HepG2 (cell line): ENCODE measurements at regions not wholly inside any gene's neighbourhood (a gene's known extent, or its start where the extent isn't known, plus 50 kb on each side); places are given as distances from the start of the nearest gene placed in this dataset.

ENCODE experiments used
- ATAC-seq: fragments of 200-7000 bp; cut with Tn5 transposase; 3 replicates; pipeline ENCODE4 v1.9.1; 2020; ENCODE audit warnings: mild to moderate bottlenecking, moderate library complexity
- BruUV-seq: library from RNA; stranded (reverse); fragments of 400-500 nt; replicated peaks from 2 replicates; lab custom pipeline; 2021; lab: Mats Ljungman, UMichigan
- CTCF ChIA-PET: fragments of 300-600 bp; formaldehyde crosslinking; extraction: SDS; loops from one replicate; lab custom pipeline; 2021; ENCODE audit warnings: low total read pairs, inconsistent platforms, low intra/inter-chr PET ratio; lab: Yijun Ruan, JAX
- POLR2A ChIA-PET: fragments of 350-600 bp; sonication (Branson Sonifier 250); formaldehyde crosslinking; loops from one replicate; lab custom pipeline; 2020; ENCODE audit warnings: antibody characterized with exemption, inconsistent platforms; lab: Yijun Ruan, JAX
- DNase-seq: peaks from one replicate; pipeline ENCODE4 v3.0.0-alpha.2; 2015; ENCODE audit warnings: low spot score
- FAIRE-seq: peaks from 3 replicates; lab custom pipeline; 2011; peaks lifted over from hg19 to GRCh38; lab: Jason Lieb, UNC
- H2AFZ ChIP-seq: one replicate; pipeline ENCODE4 v1.6.1; 2011; ENCODE audit warnings: low read length, inconsistent platforms
- H3K27ac ChIP-seq: fragments of 300-600 bp; 3 replicates; pipeline ENCODE4 v1.8.0; 2011; ENCODE audit warnings: mixed run types, mild to moderate bottlenecking, mixed read lengths, low read length, inconsistent platforms; ENCODE audit not compliant: insufficient read depth; ENCODE audit errors: extremely low read length
- H3K27me3 ChIP-seq, 2 experiments: fragments of 200-600 bp in 1 of 2; 2 replicates in 1 of 2; 3 replicates in 1 of 2; pipeline versions ENCODE4 v1.6.0 to v1.8.0; 2011; ENCODE audit warnings: low read length in 2 of 2, mild to moderate bottlenecking in 2 of 2, moderate library complexity in 2 of 2, inconsistent platforms in 1 of 2; ENCODE audit not compliant: insufficient read depth in 2 of 2, control insufficient read depth in 1 of 2
- H3K36me3 ChIP-seq, 2 experiments: fragments of 200-600 bp in 1 of 2; replicated peaks in 1 of 2; 2 replicates in 1 of 2; 3 replicates in 1 of 2; pipeline versions ENCODE4 v1.5.1 to v1.8.0; 2011; ENCODE audit warnings: low read length in 2 of 2, inconsistent platforms in 1 of 2; ENCODE audit not compliant: insufficient read depth in 2 of 2, control insufficient read depth in 1 of 2
- H3K4me1 ChIP-seq: 2 replicates; pipeline ENCODE4 v1.5.1; 2012; ENCODE audit warnings: low read length, inconsistent platforms; ENCODE audit not compliant: insufficient read depth
- H3K4me2 ChIP-seq: 2 replicates; pipeline ENCODE4 v1.6.0; 2011; ENCODE audit warnings: low read depth, low read length, inconsistent platforms
- H3K4me3 ChIP-seq, 3 experiments: fragments of 200-600 bp in 1 of 3; sonication (generic), shearing (Covaris generic) in 1 of 3; replicated peaks in 1 of 3; 2 replicates each; pipeline ENCODE4 v1.5.1; 2011 to 2016; ENCODE audit warnings: low read length in 3 of 3, inconsistent platforms in 2 of 3, low read depth in 2 of 3, mild to moderate bottlenecking in 2 of 3, control low read depth in 1 of 3, mixed read lengths in 1 of 3; ENCODE audit not compliant: insufficient read depth in 1 of 3
- H3K79me2 ChIP-seq: one replicate; pipeline ENCODE4 v1.6.1; 2011; ENCODE audit warnings: low read length, inconsistent platforms; ENCODE audit not compliant: insufficient read depth
- H3K9ac ChIP-seq: 2 replicates; pipeline ENCODE4 v1.6.0; 2011; ENCODE audit warnings: mild to moderate bottlenecking, low read depth, low read length, inconsistent platforms; ENCODE audit not compliant: insufficient read depth
- H3K9me3 ChIP-seq: 2 replicates; pipeline ENCODE4 v1.5.1; 2012; ENCODE audit warnings: mild to moderate bottlenecking, low read length
- H4K20me1 ChIP-seq: 2 replicates; pipeline ENCODE4 v1.6.0; 2011; ENCODE audit warnings: inconsistent platforms, mild to moderate bottlenecking, low read length, moderate library complexity; ENCODE audit not compliant: insufficient read depth
- KAT2B ChIP-seq: fragments of 150-350 bp; IDR thresholded peaks from 2 replicates; pipeline ENCODE4 v1.6.1; 2014; ENCODE audit warnings: low read depth, low read length, borderline replicate concordance
- MAFF ChIP-seq: IDR thresholded peaks from 2 replicates; pipeline ENCODE4 v1.6.1; 2011; ENCODE audit warnings: low read depth, low read length, improper control_type of control experiment
- PLSCR1 ChIP-seq: sonication (generic); formaldehyde crosslinking; IDR thresholded peaks from 2 replicates; pipeline ENCODE4 v1.5.0; 2020; ENCODE audit warnings: missing genetic modification reagents, mild to moderate bottlenecking, borderline replicate concordance
- THAP11 ChIP-seq: IDR thresholded peaks from 2 replicates; pipeline ENCODE4 v1.6.1; 2016; ENCODE audit warnings: missing biosample characterization, missing genetic modification reagents
- TRAFD1 ChIP-seq: sonication (generic); formaldehyde crosslinking; IDR thresholded peaks from 2 replicates; pipeline ENCODE4 v1.5.1; 2020; ENCODE audit warnings: missing genetic modification reagents, mild to moderate bottlenecking, borderline replicate concordance
- ZNF326 ChIP-seq: sonication (generic); formaldehyde crosslinking; IDR thresholded peaks from 2 replicates; pipeline ENCODE4 v1.4.0; 2020; ENCODE audit warnings: missing genetic modification reagents, borderline replicate concordance
- in situ Hi-C: cut with HindIII; loops from 2 replicates; pipeline ENCODE4 v1.10.0; 2017; ENCODE audit warnings: low pct_unique_long_range_greater_than_20kb; ENCODE audit not compliant: extremely low pct_ligation_motif_present
- intact Hi-C: fragments of 100-400 bp; cut with micrococcal nuclease; formaldehyde crosslinking; loops from one replicate; pipeline ENCODE4 v1.10.0; 2022; ENCODE audit not compliant: unreplicated experiment
- TF ChIP-seq, protein P1 (sequence below): sonication (generic); formaldehyde crosslinking; IDR thresholded peaks from 2 replicates; pipeline ENCODE4 v1.8.0; 2022; ENCODE audit warnings: missing genetic modification reagents, mild to moderate bottlenecking, borderline replicate concordance
- TF ChIP-seq, protein P2 (sequence below): sonication (generic); formaldehyde crosslinking; IDR thresholded peaks from 2 replicates; pipeline ENCODE4 v1.8.1; 2023; ENCODE audit warnings: mild to moderate bottlenecking, missing genetic modification reagents, borderline replicate concordance

GRCh38 chr2:85949280-85949679, 60.5 kb upstream of the ST3GAL5 start (continued):
- TF ChIP-seq TRAFD1 (CRISPR knock-in tag): no peak
- 0 out of 2 replicates have a peak, but pooled peaks have one; percentile 15 for TF ChIP-seq KAT2B
- TF ChIP-seq, protein P1, sequence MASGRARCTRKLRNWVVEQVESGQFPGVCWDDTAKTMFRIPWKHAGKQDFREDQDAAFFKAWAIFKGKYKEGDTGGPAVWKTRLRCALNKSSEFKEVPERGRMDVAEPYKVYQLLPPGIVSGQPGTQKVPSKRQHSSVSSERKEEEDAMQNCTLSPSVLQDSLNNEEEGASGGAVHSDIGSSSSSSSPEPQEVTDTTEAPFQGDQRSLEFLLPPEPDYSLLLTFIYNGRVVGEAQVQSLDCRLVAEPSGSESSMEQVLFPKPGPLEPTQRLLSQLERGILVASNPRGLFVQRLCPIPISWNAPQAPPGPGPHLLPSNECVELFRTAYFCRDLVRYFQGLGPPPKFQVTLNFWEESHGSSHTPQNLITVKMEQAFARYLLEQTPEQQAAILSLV: no peak
- TF ChIP-seq, protein P2, sequence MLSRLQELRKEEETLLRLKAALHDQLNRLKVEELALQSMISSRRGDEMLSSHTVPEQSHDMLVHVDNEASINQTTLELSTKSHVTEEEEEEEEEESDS: no peak
- TF ChIP-seq THAP11 (CRISPR knock-in tag): no peak
- no peak for TF ChIP-seq PLSCR1 (CRISPR knock-in tag)

DNA sequence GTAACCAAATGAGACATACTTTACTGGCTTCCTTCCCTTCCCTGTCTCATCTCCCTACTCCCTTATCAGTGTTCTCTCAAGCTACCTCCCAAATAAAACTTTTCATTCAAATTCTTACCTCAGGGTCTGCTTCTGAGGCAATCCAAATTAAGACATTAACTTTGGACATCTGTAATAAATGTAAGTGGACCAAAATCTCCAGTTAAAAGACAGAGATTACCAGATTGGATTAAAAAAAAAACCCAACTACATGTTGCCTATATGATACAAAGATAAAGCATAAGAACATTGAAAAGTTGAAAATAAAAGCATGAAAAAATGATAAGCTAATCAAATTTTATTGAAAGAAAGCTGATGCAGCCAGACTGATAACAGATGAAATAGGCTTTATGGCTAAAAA, 58.8 kb upstream of the ST3GAL5 start:
- Histone ChIP-seq H3K36me3 (no peaks in the 10 kb centered on the region), H3K4me1 (peaks cover 26% of the 10 kb centered on the region), H3K4me2 (no peak overlapping the region), H3K9ac (no peak overlapping the region), H3K27ac (no peak overlapping the region), H3K79me2 (no peaks in the 10 kb centered on the region), H3K4me3 (no peak overlapping the region), H3K27me3 (no peaks in the 10 kb centered on the region), H3K9me3 (peaks cover 8% of the 10 kb centered on the region), H2AFZ (no peak overlapping the region), H4K20me1 (no peaks in the 10 kb centered on the region)
- BruUV-seq: no TSS peak
- POLR2A ChIA-PET: no interaction called here
- DNase-seq (no peak), FAIRE-seq (no peak), ATAC-seq (no peak)
- CTCF ChIA-PET: no interaction called here
- intact Hi-C loops (no loop called here), in situ Hi-C loops (no loop called here)
- TF ChIP-seq ZNF326 (CRISPR knock-in tag): no peak
- TF ChIP-seq MAFF: peak; percentile 20; the same call in 1 of the 2 replicates
